ENCODE measurements at regions not wholly inside any gene's neighbourhood (a gene's known extent, or its start where the extent isn't known, plus 50 kb on each side); places are given as distances from the start of the nearest gene placed in this dataset.

- TF ChIP-seq POLR2AphosphoS5 (IDR thresholded peaks at IDR 0.05; ENCODE audit: insufficient read depth, low read depth, low read length), result no peak
- TF ChIP-seq MAX (IDR thresholded peaks at IDR 0.05; ENCODE audit: insufficient read depth, insufficient read length), result no peak
These were observed 173.9 kb upstream of the PLEKHA5 start for GRCh38 chr12:18955594-18955993.
